T-helper 2 cell treated with Interferon-gamma antibody and Interleukin-4, amounts not matched to agents 5 μg/mL and 100 μg/mL, for 36 hours (primary cell): ENCODE measurements at regions not wholly inside any gene's neighbourhood (a gene's known extent, or its start where the extent isn't known, plus 50 kb on each side); places are given as distances from the start of the nearest gene placed in this dataset.
"Not testable (repeated sequence)": the region's sequence is repeated elsewhere in the genome, so short reads cannot be mapped to it uniquely, and the experiment has no call there.

Source experiments
- DNase-seq: peaks from one replicate; pipeline ENCODE4 v3.0.0; 2021; ENCODE audit warnings: low spot score
- H3K27ac Mint-ChIP-seq: one replicate; pipeline ENCODE4 v1.8.0; 2021; ENCODE audit warnings: mild to moderate bottlenecking, mixed read lengths
- H3K27me3 Mint-ChIP-seq: one replicate; pipeline ENCODE4 v1.8.0; 2021; ENCODE audit warnings: low read depth, mixed read lengths
- H3K36me3 Mint-ChIP-seq: one replicate; pipeline ENCODE4 v1.8.0; 2021; ENCODE audit warnings: low read depth, mixed read lengths
- H3K4me1 Mint-ChIP-seq: one replicate; pipeline ENCODE4 v1.8.0; 2021; ENCODE audit warnings: low read depth, mixed read lengths
- H3K4me3 Mint-ChIP-seq: one replicate; pipeline ENCODE4 v1.8.0; 2022; ENCODE audit warnings: mild to moderate bottlenecking, moderate library complexity, mixed read lengths
- H3K9me3 Mint-ChIP-seq: one replicate; pipeline ENCODE4 v1.8.0; 2021; ENCODE audit warnings: mixed read lengths

- no peak overlapping the region for H3K27ac Mint-ChIP-seq
- no peaks in the 10 kb centered on the region for H3K4me1 Mint-ChIP-seq
- H3K4me3 Mint-ChIP-seq = no peak overlapping the region
- no peaks in the 10 kb centered on the region for H3K36me3 Mint-ChIP-seq
- H3K9me3 Mint-ChIP-seq = peaks cover 3% of the 10 kb centered on the region
- no peaks in the 10 kb centered on the region for H3K27me3 Mint-ChIP-seq
- DNase-seq = no peak
Observed at GRCh38 chr3:103218146-103218545, 783.3 kb downstream of the ZPLD1 start.

- Mint-ChIP-seq H3K4me1 (no peaks in the 10 kb centered on the region), H3K27ac (no peak overlapping the region), H3K9me3 (peaks cover 3% of the 10 kb centered on the region), H3K27me3 (no peaks in the 10 kb centered on the region), H3K36me3 (no peaks in the 10 kb centered on the region), H3K4me3 (no peak overlapping the region)
- no peak for DNase-seq
Observed at GRCh38 chr3:103218793-103219192, 784.0 kb downstream of the ZPLD1 start.

DNA sequence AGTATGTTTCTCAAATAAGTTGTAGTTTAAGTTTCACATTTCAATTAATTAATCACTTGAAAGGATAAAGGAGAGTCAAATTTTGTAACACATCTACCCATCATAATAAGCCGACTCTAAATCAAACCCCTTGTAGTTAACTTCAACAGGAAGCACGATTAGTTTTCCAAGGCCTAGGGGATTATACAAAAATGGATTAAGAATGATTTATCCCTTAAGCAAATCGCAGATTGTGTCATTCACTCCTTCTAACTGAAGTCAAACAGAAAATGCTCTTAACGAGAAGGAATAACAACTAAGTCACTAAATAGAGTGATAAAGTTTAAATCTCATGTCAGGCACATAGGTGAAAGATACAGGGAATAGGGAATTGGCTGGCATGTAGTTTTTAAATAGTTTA, 792.8 kb downstream of the ZPLD1 start:
- Mint-ChIP-seq H3K9me3 (peaks cover 10% of the 10 kb centered on the region), H3K27ac (no peak overlapping the region), H3K4me1 (no peaks in the 10 kb centered on the region), H3K36me3 (no peaks in the 10 kb centered on the region), H3K27me3 (no peaks in the 10 kb centered on the region), H3K4me3 (no peak overlapping the region)
- no peak for DNase-seq

DNA sequence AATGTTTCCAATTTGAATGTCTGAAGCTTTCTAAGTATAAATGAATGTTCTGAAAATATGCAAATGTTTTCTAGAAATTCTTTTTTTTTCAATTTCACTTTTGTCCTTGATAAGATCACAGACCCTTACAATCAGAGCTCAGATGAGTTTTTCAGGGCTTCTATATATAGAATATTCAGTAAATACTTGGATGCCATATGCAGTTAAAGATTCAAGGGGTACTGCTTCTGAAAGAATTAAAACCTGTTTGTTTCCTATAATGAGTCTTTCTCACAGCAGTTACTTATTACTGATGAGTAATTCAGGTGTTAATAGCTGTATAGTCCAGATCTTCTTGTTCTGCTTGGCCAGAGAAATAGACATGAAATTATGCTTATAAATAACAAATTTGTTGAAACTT, 812.6 kb downstream of the ZPLD1 start:
- H3K36me3 Mint-ChIP-seq = no peaks in the 10 kb centered on the region
- no peaks in the 10 kb centered on the region for H3K4me1 Mint-ChIP-seq
- no peak for DNase-seq
- no peaks in the 10 kb centered on the region for H3K27me3 Mint-ChIP-seq
- peaks cover 10% of the 10 kb centered on the region for H3K9me3 Mint-ChIP-seq
- no peak overlapping the region for H3K27ac Mint-ChIP-seq
- no peak overlapping the region for H3K4me3 Mint-ChIP-seq

GRCh38 chr3:103254827-103255226, 820.0 kb downstream of the ZPLD1 start:
- not testable (repeated sequence) for H3K4me1 Mint-ChIP-seq, H3K27ac Mint-ChIP-seq, H3K27me3 Mint-ChIP-seq, H3K36me3 Mint-ChIP-seq, H3K4me3 Mint-ChIP-seq, DNase-seq
- peaks cover 19% of the 10 kb centered on the region for H3K9me3 Mint-ChIP-seq

GRCh38 chr3:103269287-103269686, 834.5 kb downstream of the ZPLD1 start:
- H3K4me3 Mint-ChIP-seq = no peak overlapping the region
- no peak for DNase-seq
- H3K27ac Mint-ChIP-seq = no peak overlapping the region
- H3K4me1 Mint-ChIP-seq = no peaks in the 10 kb centered on the region
- H3K27me3 Mint-ChIP-seq = no peaks in the 10 kb centered on the region
- no peaks in the 10 kb centered on the region for H3K36me3 Mint-ChIP-seq
- peaks cover 10% of the 10 kb centered on the region for H3K9me3 Mint-ChIP-seq

GRCh38 chr3:103271575-103271974, 836.8 kb downstream of the ZPLD1 start:
- no peak for DNase-seq
- Mint-ChIP-seq H3K9me3 (peaks cover 14% of the 10 kb centered on the region), H3K4me1 (no peaks in the 10 kb centered on the region), H3K27ac (no peak overlapping the region), H3K27me3 (no peaks in the 10 kb centered on the region), H3K36me3 (no peaks in the 10 kb centered on the region), H3K4me3 (no peak overlapping the region)

GRCh38 chr3:103295974-103296570, 861.3 kb downstream of the ZPLD1 start:
- Mint-ChIP-seq H3K27me3 (no peaks in the 10 kb centered on the region), H3K4me1 (no peaks in the 10 kb centered on the region), H3K36me3 (no peaks in the 10 kb centered on the region), H3K4me3 (no peak overlapping the region), H3K27ac (no peak overlapping the region), H3K9me3 (no peaks in the 10 kb centered on the region)
- no peak for DNase-seq

DNA sequence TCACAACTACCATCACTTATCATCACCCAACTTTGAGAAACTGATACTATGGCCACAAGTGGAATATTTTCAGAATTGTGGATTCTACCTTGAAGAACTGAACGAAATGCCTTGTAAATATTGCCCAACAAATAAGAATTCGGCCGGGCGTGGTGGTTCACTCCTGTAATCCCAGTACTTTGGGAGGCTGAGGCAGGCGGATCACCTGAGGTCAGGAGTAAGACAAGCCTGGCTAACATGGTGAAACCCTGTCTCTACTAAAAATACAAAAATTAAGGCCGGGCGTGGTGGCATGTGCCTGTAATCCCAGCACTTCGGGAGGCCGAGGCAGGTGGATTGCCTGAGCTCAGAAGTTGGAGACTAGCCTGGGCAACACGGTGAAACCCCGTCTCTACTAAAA, 862.7 kb downstream of the ZPLD1 start:
- H3K4me3 Mint-ChIP-seq, H3K9me3 Mint-ChIP-seq, H3K4me1 Mint-ChIP-seq, H3K27ac Mint-ChIP-seq, H3K27me3 Mint-ChIP-seq, DNase-seq, H3K36me3 Mint-ChIP-seq: not testable (repeated sequence)

GRCh38 chr3:103306104-103306503, 871.3 kb downstream of the ZPLD1 start:
- Mint-ChIP-seq H3K4me3 (no peak overlapping the region), H3K27ac (no peak overlapping the region), H3K36me3 (no peaks in the 10 kb centered on the region), H3K27me3 (no peaks in the 10 kb centered on the region), H3K4me1 (no peaks in the 10 kb centered on the region), H3K9me3 (no peaks in the 10 kb centered on the region)
- DNase-seq = no peak

DNA sequence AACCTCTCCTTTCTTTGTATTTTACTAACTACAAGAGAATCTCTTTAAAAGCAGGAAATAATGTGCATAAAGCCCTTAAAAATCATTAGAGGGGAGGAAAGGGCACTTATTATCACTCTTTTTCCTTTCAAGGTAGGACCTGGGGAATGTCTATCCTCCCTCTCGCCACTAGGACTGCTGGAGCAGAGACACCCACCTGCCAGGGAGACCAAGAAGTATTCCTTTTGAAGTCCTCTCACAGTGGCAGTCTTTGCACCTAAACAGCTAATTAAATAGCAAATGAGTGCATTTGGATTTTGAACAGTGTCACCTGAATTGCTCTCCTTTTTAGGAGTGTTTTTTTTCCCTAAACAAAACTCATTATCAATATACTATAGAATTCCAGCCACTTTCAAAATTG, 874.1 kb downstream of the ZPLD1 start:
- Mint-ChIP-seq H3K9me3 (peaks cover 6% of the 10 kb centered on the region), H3K36me3 (no peaks in the 10 kb centered on the region), H3K4me1 (no peaks in the 10 kb centered on the region), H3K27ac (no peak overlapping the region), H3K27me3 (no peaks in the 10 kb centered on the region), H3K4me3 (no peak overlapping the region)
- DNase-seq = no peak

DNA sequence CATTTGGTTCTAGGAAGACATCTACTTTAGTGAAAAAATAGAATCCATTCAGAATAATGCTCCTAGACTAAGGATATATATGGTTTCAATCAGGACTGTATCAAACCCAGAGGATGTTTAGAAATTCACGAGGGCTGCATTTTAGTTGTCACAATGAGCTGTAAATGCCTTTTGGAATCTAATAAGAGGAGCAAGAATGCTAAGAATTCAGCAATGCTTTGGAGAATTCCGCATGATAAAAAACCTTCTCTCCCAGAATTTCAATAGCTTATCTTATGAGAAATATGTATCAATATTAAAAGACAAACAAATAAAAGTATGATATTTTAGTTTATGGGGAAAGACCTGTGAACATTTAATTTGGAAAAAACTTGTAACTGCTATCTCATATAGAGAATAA, 885.1 kb downstream of the ZPLD1 start:
- Mint-ChIP-seq H3K36me3 (no peaks in the 10 kb centered on the region), H3K4me3 (no peak overlapping the region), H3K9me3 (no peaks in the 10 kb centered on the region), H3K4me1 (no peaks in the 10 kb centered on the region), H3K27ac (no peak overlapping the region), H3K27me3 (no peaks in the 10 kb centered on the region)
- DNase-seq = no peak

- Mint-ChIP-seq H3K4me3 (no peak overlapping the region), H3K27me3 (no peaks in the 10 kb centered on the region), H3K9me3 (peaks cover 3% of the 10 kb centered on the region), H3K4me1 (no peaks in the 10 kb centered on the region), H3K27ac (no peak overlapping the region), H3K36me3 (no peaks in the 10 kb centered on the region)
- DNase-seq = no peak
Observed at GRCh38 chr3:103337179-103337845, 902.5 kb downstream of the ZPLD1 start.

- H3K27me3 Mint-ChIP-seq = no peaks in the 10 kb centered on the region
- H3K27ac Mint-ChIP-seq = no peak overlapping the region
- DNase-seq = no peak
- H3K9me3 Mint-ChIP-seq = peaks cover 7% of the 10 kb centered on the region
- H3K4me3 Mint-ChIP-seq = no peak overlapping the region
- no peaks in the 10 kb centered on the region for H3K4me1 Mint-ChIP-seq
- H3K36me3 Mint-ChIP-seq = no peaks in the 10 kb centered on the region
Observed at GRCh38 chr3:103341078-103341606, 906.3 kb downstream of the ZPLD1 start.
